ENCODE measurements at regions not wholly inside any gene's neighbourhood (a gene's known extent, or its start where the extent isn't known, plus 50 kb on each side); places are given as distances from the start of the nearest gene placed in this dataset.

DNA sequence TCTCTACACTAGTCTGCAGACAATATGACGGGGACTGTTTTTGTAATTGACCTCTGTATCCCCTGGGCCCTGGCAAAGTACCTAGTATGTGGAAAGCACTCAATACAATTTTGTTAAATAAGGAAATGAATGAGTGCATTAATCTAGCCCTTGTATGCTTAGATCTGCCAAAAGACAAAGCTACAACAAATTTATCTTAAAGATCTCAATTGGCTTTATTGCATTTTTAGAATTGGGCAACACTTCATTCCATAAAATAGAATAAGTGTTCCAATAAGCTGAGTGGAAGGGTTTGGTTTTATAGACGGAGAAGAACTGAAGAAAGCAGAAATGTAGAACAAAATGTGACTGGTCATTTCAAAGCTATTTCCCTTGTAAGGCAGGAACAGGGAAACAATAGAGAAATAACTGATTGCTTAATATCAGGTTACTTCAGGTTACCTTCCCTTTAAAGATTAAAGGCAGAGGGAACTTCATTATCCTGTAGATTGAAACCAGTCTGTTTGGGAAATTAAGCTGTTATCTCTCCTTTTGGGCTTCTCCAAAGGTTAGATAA is 108.3 kb upstream of the MME start:
- Histone ChIP-seq H3K79me2 (ENCODE audit: insufficient read depth, low read length) (no peaks in the 10 kb centered on the region), H3K4me3 (ENCODE audit: insufficient read depth, low read length) (peak overlapping the region; percentile 20), H3K9me3 (ENCODE audit: low read depth, low read length) (no peaks in the 10 kb centered on the region), H3K27ac (ENCODE audit: low read depth, low read length) (peak overlapping the region; percentile 76), H4K20me1 (ENCODE audit: insufficient read depth, low read length) (no peaks in the 10 kb centered on the region), H3K4me2 (ENCODE audit: insufficient read depth, low read length) (peak overlapping the region; percentile 55), H3K27me3 (ENCODE audit: insufficient read depth, low read length) (no peaks in the 10 kb centered on the region), H2AFZ (ENCODE audit: low read length) (peak overlapping the region; percentile 52), H3K36me3 (ENCODE audit: insufficient read depth, low read length) (no peaks in the 10 kb centered on the region), H3K4me1 (ENCODE audit: insufficient read depth, low read length) (peaks cover 20% of the 10 kb centered on the region)
- no peak for DNase-seq (ENCODE audit: insufficient read length, low spot score, missing footprints)
- no peak for TF ChIP-seq CTCF (IDR thresholded peaks at IDR 0.05; ENCODE audit: extremely low read depth, low read depth, low read length)

DNA sequence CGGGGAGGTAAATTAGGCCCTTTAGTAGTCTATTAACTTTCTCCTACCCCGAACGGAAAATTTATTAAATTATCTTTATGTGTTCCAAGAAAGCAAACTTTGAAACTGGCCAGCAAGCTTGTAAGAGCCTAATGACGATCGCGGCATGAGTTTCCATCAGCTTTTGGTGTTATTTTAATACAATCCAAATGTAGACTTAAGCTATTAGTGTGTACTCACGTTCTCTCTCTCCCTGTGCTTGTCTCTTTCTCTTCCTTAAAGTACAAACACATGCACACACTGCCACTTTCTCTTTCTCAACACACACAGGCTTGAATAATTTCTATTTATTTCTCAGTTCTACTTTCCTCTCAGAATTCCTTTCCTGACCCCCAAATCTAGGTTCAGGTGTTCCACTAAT is 108.8 kb upstream of the MME start:
- DNase-seq (ENCODE audit: insufficient read length, low spot score, missing footprints), result no peak
- H3K27me3 ChIP-seq (ENCODE audit: insufficient read depth, low read length), result no peaks in the 10 kb centered on the region
- H3K9me3 ChIP-seq (ENCODE audit: low read depth, low read length), result no peaks in the 10 kb centered on the region
- TF ChIP-seq CTCF (IDR thresholded peaks at IDR 0.05; ENCODE audit: extremely low read depth, low read depth, low read length), result no peak
- no peaks in the 10 kb centered on the region for H4K20me1 ChIP-seq (ENCODE audit: insufficient read depth, low read length)
- H3K79me2 ChIP-seq (ENCODE audit: insufficient read depth, low read length), result no peaks in the 10 kb centered on the region
- peaks cover 20% of the 10 kb centered on the region for H3K4me1 ChIP-seq (ENCODE audit: insufficient read depth, low read length)
- H2AFZ ChIP-seq (ENCODE audit: low read length), result peak overlapping the region; percentile 52
- peak overlapping the region; percentile 20 for H3K4me3 ChIP-seq (ENCODE audit: insufficient read depth, low read length)
- H3K36me3 ChIP-seq (ENCODE audit: insufficient read depth, low read length), result no peaks in the 10 kb centered on the region
- H3K27ac ChIP-seq (ENCODE audit: low read depth, low read length), result peak overlapping the region; percentile 76
- peak overlapping the region; percentile 55 for H3K4me2 ChIP-seq (ENCODE audit: insufficient read depth, low read length)

DNA sequence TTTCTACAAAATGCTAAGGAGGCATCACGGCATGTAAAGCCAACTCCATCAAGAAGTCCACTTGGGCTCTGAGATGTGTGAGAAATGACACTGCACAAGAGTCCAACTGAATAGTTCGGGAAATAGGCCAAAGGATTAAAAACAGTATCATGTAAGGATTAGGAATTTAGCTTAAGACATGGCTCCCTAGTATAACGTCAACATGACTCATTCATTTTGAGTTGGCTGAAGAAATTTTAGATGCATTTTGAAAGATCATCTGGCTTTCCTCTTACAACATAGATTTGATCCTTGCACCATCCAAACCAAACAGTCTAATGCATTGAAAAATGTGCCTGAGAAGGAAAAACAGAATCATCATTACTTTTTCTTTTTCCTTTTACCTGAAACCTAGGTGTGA is 109.3 kb upstream of the MME start:
- no peaks in the 10 kb centered on the region for H3K27me3 ChIP-seq (ENCODE audit: insufficient read depth, low read length)
- peaks cover 20% of the 10 kb centered on the region for H3K4me1 ChIP-seq (ENCODE audit: insufficient read depth, low read length)
- DNase-seq (ENCODE audit: insufficient read length, low spot score, missing footprints), result no peak
- peak overlapping the region; percentile 55 for H3K4me2 ChIP-seq (ENCODE audit: insufficient read depth, low read length)
- H3K9me3 ChIP-seq (ENCODE audit: low read depth, low read length), result no peaks in the 10 kb centered on the region
- no peaks in the 10 kb centered on the region for H3K79me2 ChIP-seq (ENCODE audit: insufficient read depth, low read length)
- no peak overlapping the region for H2AFZ ChIP-seq (ENCODE audit: low read length)
- no peaks in the 10 kb centered on the region for H3K36me3 ChIP-seq (ENCODE audit: insufficient read depth, low read length)
- H3K4me3 ChIP-seq (ENCODE audit: insufficient read depth, low read length), result no peak overlapping the region
- no peaks in the 10 kb centered on the region for H4K20me1 ChIP-seq (ENCODE audit: insufficient read depth, low read length)
- TF ChIP-seq CTCF (IDR thresholded peaks at IDR 0.05; ENCODE audit: extremely low read depth, low read depth, low read length), result no peak
- H3K27ac ChIP-seq (ENCODE audit: low read depth, low read length), result peak overlapping the region; percentile 76

DNA sequence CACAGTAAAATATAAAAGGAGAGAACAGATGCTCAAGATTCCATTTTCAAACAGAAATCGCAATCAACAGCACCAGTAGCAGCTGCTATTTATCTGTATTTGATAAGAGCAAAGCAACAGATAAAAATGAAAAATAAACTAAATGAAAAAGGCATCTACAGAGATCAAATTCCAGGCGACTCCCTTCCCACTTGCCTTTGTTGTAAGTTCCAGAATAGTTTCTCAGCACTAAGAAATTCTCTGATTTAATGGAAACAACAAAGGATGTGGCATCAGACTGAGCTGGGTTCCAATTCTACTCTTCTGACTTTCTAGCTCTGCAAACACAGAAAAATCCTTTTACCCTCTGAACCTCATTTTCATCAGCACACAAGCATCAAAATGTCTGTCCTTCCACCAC is 110.8 kb upstream of the MME start:
- no peak for DNase-seq (ENCODE audit: insufficient read length, low spot score, missing footprints)
- TF ChIP-seq CTCF (IDR thresholded peaks at IDR 0.05; ENCODE audit: extremely low read depth, low read depth, low read length), result no peak
- H3K27ac ChIP-seq (ENCODE audit: low read depth, low read length), result no peak overlapping the region
- no peaks in the 10 kb centered on the region for H3K27me3 ChIP-seq (ENCODE audit: insufficient read depth, low read length)
- no peak overlapping the region for H3K4me2 ChIP-seq (ENCODE audit: insufficient read depth, low read length)
- peaks cover 20% of the 10 kb centered on the region for H3K4me1 ChIP-seq (ENCODE audit: insufficient read depth, low read length)
- H3K36me3 ChIP-seq (ENCODE audit: insufficient read depth, low read length), result no peaks in the 10 kb centered on the region
- no peaks in the 10 kb centered on the region for H3K9me3 ChIP-seq (ENCODE audit: low read depth, low read length)
- H3K79me2 ChIP-seq (ENCODE audit: insufficient read depth, low read length), result no peaks in the 10 kb centered on the region
- H3K4me3 ChIP-seq (ENCODE audit: insufficient read depth, low read length), result no peak overlapping the region
- H2AFZ ChIP-seq (ENCODE audit: low read length), result no peak overlapping the region
- H4K20me1 ChIP-seq (ENCODE audit: insufficient read depth, low read length), result no peaks in the 10 kb centered on the region
